ENCODE measurements at regions not wholly inside any gene's neighbourhood (a gene's known extent, or its start where the extent isn't known, plus 50 kb on each side); places are given as distances from the start of the nearest gene placed in this dataset.

- no peak for DNase-seq
Measured at GRCh38 chr18:65547046-65547445, 203.8 kb upstream of the CDH7 start.

GRCh38 chr18:65544701-65545100 is 206.1 kb upstream of the CDH7 start:
- no peak for DNase-seq

GRCh38 chr18:65527879-65528633 is 222.8 kb upstream of the CDH7 start:
- peak; percentile 29 for DNase-seq

- no peak for DNase-seq
Measured at GRCh38 chr18:65526099-65526498, 224.7 kb upstream of the CDH7 start.

- DNase-seq: no peak
Measured at GRCh38 chr18:65523461-65523860, 227.4 kb upstream of the CDH7 start.

- no peak for DNase-seq
Measured at GRCh38 chr18:65522907-65523306, 227.9 kb upstream of the CDH7 start.

GRCh38 chr18:65516209-65516608 is 234.6 kb upstream of the CDH7 start:
- DNase-seq: no peak

GRCh38 chr18:65498605-65499004 is 252.2 kb upstream of the CDH7 start:
- no peak for DNase-seq

- no peak for DNase-seq
Measured at GRCh38 chr18:65487569-65487968, 263.2 kb upstream of the CDH7 start.

GRCh38 chr18:65477455-65477854 is 273.4 kb upstream of the CDH7 start:
- no peak for DNase-seq

GRCh38 chr18:65468881-65469280 is 281.9 kb upstream of the CDH7 start:
- no peak for DNase-seq

GRCh38 chr18:65464361-65464760 is 286.5 kb upstream of the CDH7 start:
- no peak for DNase-seq

GRCh38 chr18:65459741-65460140 is 291.1 kb upstream of the CDH7 start:
- DNase-seq: no peak

- DNase-seq: no peak
Measured at GRCh38 chr18:65458871-65459270, 291.9 kb upstream of the CDH7 start.

GRCh38 chr18:65439188-65439587 is 311.6 kb upstream of the CDH7 start:
- peak; percentile 66 for DNase-seq

GRCh38 chr18:65436430-65436829 is 314.4 kb upstream of the CDH7 start:
- DNase-seq: no peak

GRCh38 chr18:65435534-65435933 is 315.3 kb upstream of the CDH7 start:
- DNase-seq: no peak

GRCh38 chr18:65429601-65430000 is 321.2 kb upstream of the CDH7 start:
- no peak for DNase-seq

GRCh38 chr18:65425366-65425765 is 325.4 kb upstream of the CDH7 start:
- DNase-seq: no peak

GRCh38 chr18:65423776-65424175 is 327.0 kb upstream of the CDH7 start:
- no peak for DNase-seq

- no peak for DNase-seq
Measured at GRCh38 chr18:65422544-65423136, 328.2 kb upstream of the CDH7 start.

- DNase-seq: no peak
Measured at GRCh38 chr18:65415098-65415497, 335.7 kb upstream of the CDH7 start.

GRCh38 chr18:65414501-65414900 is 336.3 kb upstream of the CDH7 start:
- DNase-seq: no peak

- DNase-seq: no peak
Measured at GRCh38 chr18:65411061-65411460, 339.8 kb upstream of the CDH7 start.

GRCh38 chr18:65409261-65409660 is 341.6 kb upstream of the CDH7 start:
- no peak for DNase-seq

All from fibroblast of skin of right quadriceps (primary cell).